SH-SY5Y (cell line): ENCODE measurements at regions not wholly inside any gene's neighbourhood (a gene's known extent, or its start where the extent isn't known, plus 50 kb on each side); places are given as distances from the start of the nearest gene placed in this dataset.

ENCODE experiments used
- GATA2 ChIP-seq: IDR thresholded peaks from 2 replicates; pipeline ENCODE4 v1.6.1; 2011; ENCODE audit warnings: mild to moderate bottlenecking, low read depth, low read length
- GATA3 ChIP-seq: IDR thresholded peaks from 2 replicates; pipeline ENCODE4 v1.6.1; 2011; ENCODE audit warnings: low read depth, mild to moderate bottlenecking, low read length, moderate library complexity

DNA sequence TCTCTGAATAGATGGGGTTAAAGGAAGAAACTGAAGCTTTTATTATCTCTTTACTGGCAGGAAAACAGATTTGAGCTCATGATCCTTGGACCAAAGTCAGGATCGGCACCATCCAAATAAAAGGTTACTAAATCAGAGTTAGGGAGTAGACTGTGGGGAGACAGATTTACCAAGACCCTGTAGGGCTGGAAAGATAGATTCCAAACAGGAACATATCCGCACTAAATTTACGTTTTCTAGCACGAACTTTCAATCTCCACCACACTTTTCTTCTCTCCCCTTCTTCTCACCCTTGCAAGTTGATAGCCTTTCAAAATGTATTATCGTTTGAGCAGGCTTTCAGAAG lies 120.0 kb upstream of the HMHB1 start:
- TF ChIP-seq GATA2 (no peak), GATA3 (no peak)
